Adrenal gland (tissue), 9 donors: ENCODE measurements at regions not wholly inside any gene's neighbourhood (a gene's known extent, or its start where the extent isn't known, plus 50 kb on each side); places are given as distances from the start of the nearest gene placed in this dataset.
"Not testable (repeated sequence)": the region's sequence is repeated elsewhere in the genome, so short reads cannot be mapped to it uniquely, and the experiment has no call there.

Experiments
- DNase-seq, 7 donors: peaks; one replicate each; pipeline ENCODE4 v3.0.0-alpha.2; 2019 to 2020
- H3K27ac ChIP-seq, 5 donors: fragments of 200-600 bp; sonication (generic) in 4 of 5; 1 replicate in 3 of 5; 2 replicates in 2 of 5; pipeline versions ENCODE4 v1.5.1 to v1.8.0; 2016 to 2020; ENCODE audit warnings: mild to moderate bottlenecking in 1 of 5
- H3K27me3 ChIP-seq: fragments of 200-600 bp; 2 replicates; pipeline ENCODE4 v1.8.0; 2021
- H3K36me3 ChIP-seq, 2 donors: fragments of 200-600 bp; replicated peaks in 1 of 2; 1 replicate in 1 of 2; 2 replicates in 1 of 2; pipeline versions ENCODE4 v1.5.1 to v1.8.0; 2018 to 2022
- H3K4me1 ChIP-seq, 2 donors: fragments of 200-600 bp; replicated peaks in 1 of 2; 1 replicate in 1 of 2; 2 replicates in 1 of 2; pipeline versions ENCODE4 v1.5.1 to v1.8.0; 2018 to 2021
- H3K4me3 ChIP-seq, 4 donors: fragments of 200-600 bp; sonication (generic) in 3 of 4; one replicate each; pipeline ENCODE4 v1.5.1; 2016 to 2018
- H3K9me3 ChIP-seq, 3 donors: fragments of 200-600 bp; sonication (generic) in 1 of 3; replicated peaks in 1 of 3; 1 replicate in 2 of 3; 2 replicates in 1 of 3; pipeline versions ENCODE4 v1.5.1 to v1.8.0; 2016 to 2021
- POLR2A ChIP-seq, 2 donors: fragments of 450-650 bp; IDR thresholded peaks; one replicate each; pipeline ENCODE4 v1.6.1; 2017; ENCODE audit warnings: antibody characterized with exemption in 2 of 2, mild to moderate bottlenecking in 2 of 2, moderate library complexity in 1 of 2
- WGBS, 4 donors: extraction: QIAGEN DNeasy Blood & Tissue Kit in 2 of 4; methylation state at CpG; one replicate each; pipeline versions ENCODE4 v1.1.5 to v1.1.7; 2013 to 2017; 5-methylcytosine and 5-hydroxymethylcytosine counted together
- intact Hi-C, 2 donors: fragments of 100-400 bp; cut with DNase I; formaldehyde crosslinking; loops; one replicate each; pipeline versions ENCODE4 v1.14.1 to v1.15.0; 2022 to 2023
- TF ChIP-seq, protein P1 (sequence below), 6 experiments: fragments of 450-650 bp in 4 of 6; fragments of 200-600 bp in 2 of 6; sonication (generic) in 1 of 6; IDR thresholded peaks; 1 replicate in 5 of 6; 2 replicates in 1 of 6; pipeline versions ENCODE4 v1.5.1 to v1.8.0; 2016 to 2021; ENCODE audit warnings: antibody characterized with exemption in 6 of 6, mild to moderate bottlenecking in 2 of 6, moderate library complexity in 1 of 6
- donor health status: healthy with polysubstance abuse.
- donor health status: Bipolar disorder and iron deficiency.
- donor health status: DM: yes; HTN: yes; CAD: no.
- donor health status: DM: no; HTN: no; CAD: no.
- donor health status: DM: no; HTN: no; CAD: no.

DNA sequence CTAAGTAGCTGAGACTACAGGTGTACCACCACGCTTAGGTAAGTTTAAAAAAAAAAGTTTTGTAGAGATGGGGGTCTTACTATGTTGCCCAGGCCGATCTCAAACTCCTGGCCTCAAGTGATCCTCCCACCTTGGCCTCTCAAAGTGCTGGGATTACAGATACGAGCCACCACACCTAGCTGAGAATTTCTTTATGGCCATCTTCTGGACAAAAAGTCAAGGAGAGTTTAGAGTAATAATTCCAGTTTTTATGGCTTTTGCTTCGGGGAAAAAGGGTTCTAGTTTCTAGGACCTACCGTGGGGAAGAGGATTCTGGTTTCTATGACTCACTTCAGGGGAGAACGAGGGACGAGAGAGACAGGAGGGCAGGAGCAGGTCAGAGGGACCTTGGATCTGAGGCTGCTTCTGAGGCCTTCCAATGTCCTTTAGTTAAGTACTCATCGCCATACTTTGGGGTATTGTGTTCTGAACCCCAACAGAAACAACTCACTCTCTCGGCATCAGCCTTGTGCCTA is 69.3 kb upstream of the IER3 start:
- H3K27ac ChIP-seq: peak overlapping the region in 4 of 5 donors; percentile 29 to 81 (median 55)
- no peaks in the 10 kb centered on the region for H3K9me3 ChIP-seq
- TF ChIP-seq POLR2A (IDR thresholded peaks at IDR 0.05): no peak
- TF ChIP-seq, protein P1, sequence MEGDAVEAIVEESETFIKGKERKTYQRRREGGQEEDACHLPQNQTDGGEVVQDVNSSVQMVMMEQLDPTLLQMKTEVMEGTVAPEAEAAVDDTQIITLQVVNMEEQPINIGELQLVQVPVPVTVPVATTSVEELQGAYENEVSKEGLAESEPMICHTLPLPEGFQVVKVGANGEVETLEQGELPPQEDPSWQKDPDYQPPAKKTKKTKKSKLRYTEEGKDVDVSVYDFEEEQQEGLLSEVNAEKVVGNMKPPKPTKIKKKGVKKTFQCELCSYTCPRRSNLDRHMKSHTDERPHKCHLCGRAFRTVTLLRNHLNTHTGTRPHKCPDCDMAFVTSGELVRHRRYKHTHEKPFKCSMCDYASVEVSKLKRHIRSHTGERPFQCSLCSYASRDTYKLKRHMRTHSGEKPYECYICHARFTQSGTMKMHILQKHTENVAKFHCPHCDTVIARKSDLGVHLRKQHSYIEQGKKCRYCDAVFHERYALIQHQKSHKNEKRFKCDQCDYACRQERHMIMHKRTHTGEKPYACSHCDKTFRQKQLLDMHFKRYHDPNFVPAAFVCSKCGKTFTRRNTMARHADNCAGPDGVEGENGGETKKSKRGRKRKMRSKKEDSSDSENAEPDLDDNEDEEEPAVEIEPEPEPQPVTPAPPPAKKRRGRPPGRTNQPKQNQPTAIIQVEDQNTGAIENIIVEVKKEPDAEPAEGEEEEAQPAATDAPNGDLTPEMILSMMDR (IDR thresholded peaks at IDR 0.05): no peak
- no peak overlapping the region for H3K4me3 ChIP-seq
- intact Hi-C loops: no loop called here
- peak in 2 of 7 donors; percentile 32 to 43 for DNase-seq
- no peaks in the 10 kb centered on the region for H3K27me3 ChIP-seq
- 61 to 68% (median 63%) methylated on average over 7 to 9 of the region's 9 CpGs for WGBS, 4 donors
- peaks cover 11 to 23% of the 10 kb centered on the region in 2 donors for H3K4me1 ChIP-seq
- no peaks in the 10 kb centered on the region for H3K36me3 ChIP-seq

DNA sequence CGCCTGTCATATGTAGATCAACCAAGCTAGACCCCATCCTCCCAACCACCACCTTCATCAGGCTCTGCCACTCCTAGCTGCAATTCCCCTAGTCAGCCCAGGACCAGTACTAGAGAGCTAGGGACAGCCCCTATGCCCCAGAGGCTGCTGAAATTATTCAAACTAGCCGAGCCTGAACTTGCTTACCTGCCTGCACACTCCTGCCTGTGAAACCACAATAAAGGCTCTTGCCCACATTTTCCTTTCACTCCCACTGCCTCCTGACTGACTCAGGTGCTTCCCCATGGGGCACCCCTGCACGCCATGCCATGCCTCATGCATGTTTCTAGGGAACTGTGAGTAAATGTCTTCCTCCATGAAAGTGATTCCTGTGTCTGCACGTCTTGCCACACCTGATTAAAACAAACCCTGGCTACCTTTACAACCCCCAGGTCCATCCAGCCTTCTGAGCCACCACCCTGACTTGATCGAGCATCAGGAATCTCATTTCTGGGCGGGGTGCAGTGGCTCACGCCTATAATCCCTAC is 66.5 kb upstream of the IER3 start:
- Histone ChIP-seq H3K36me3 (no peaks in the 10 kb centered on the region), H3K27ac (no peak overlapping the region), H3K27me3 (no peaks in the 10 kb centered on the region), H3K4me3 (no peak overlapping the region), H3K4me1 (peaks cover 11 to 23% of the 10 kb centered on the region in 2 donors), H3K9me3 (no peaks in the 10 kb centered on the region)
- 83 to 89% (median 86%) methylated on average over 7 of the region's 7 CpGs for WGBS, 4 donors
- TF ChIP-seq, protein P1 (IDR thresholded peaks at IDR 0.05): no peak
- TF ChIP-seq POLR2A (IDR thresholded peaks at IDR 0.05): no peak
- no peak for DNase-seq
- intact Hi-C loops: no loop called here

DNA sequence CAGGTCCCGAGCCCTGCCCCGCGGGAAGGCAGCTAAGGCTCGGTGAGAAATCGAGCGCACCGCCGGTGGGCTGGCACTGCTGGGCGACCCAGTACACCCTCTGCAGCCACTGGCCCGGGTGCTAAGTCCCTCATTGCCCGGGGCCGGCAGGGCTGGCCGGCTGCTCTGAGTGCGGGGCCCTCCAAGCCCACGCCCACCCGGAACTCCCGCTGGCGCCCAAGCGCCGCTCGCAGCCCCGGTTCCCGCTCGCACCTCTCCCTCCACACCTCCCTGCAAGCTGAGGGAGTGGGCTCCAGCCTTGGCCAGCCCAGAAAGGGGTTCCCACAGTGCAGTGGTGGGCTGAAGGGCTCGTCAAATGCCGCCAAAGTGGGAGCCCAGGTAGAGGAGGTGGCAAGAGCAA is 63.2 kb upstream of the IER3 start:
- H3K36me3 ChIP-seq, DNase-seq, H3K9me3 ChIP-seq, H3K4me3 ChIP-seq, H3K27me3 ChIP-seq, H3K27ac ChIP-seq, H3K4me1 ChIP-seq, intact Hi-C loops: not testable (repeated sequence)
- whole genome bisulfite sequencing, 4 donors: 85 to 96% (median 92%) methylated on average over 2 to 26 of the region's 26 CpGs

DNA sequence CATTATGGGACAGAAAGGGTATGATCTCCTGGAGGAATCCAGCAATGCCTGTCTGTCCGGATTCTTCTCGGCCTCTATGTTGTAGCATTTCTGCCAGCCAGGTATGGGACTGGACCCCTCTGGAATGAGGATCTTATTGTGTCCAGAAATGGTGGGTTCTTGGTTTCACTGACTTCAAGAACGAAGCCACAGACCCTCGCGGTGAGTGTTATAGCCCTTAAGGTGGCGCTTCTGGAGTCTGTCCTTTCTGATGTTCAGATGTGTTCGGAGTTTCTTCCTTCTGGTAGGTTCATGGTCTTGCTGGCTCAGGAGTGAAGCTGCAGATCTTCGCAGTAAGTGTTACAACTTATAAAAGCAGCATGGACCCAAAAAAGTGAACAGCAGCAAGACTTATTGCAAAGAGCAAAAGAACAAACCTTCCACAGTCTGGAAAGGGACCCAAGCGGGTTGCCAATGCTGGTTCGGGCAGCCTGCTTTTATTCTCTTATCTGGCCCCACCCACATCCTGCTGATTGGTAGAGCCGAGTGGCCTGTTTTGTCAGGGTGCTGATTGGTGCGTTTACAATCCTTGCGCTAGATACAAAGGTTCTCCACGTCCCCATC is 62.3 kb upstream of the IER3 start:
- no peak overlapping the region for H3K4me3 ChIP-seq
- H3K9me3 ChIP-seq: no peaks in the 10 kb centered on the region
- no peaks in the 10 kb centered on the region for H3K27me3 ChIP-seq
- 82 to 93% (median 87%) methylated on average over 14 of the region's 14 CpGs for WGBS, 4 donors
- intact Hi-C loops: no loop called here
- no peak for TF ChIP-seq POLR2A (IDR thresholded peaks at IDR 0.05)
- TF ChIP-seq, protein P1 (IDR thresholded peaks at IDR 0.05): no peak
- H3K27ac ChIP-seq: no peak overlapping the region
- H3K4me1 ChIP-seq: no peaks in the 10 kb centered on the region
- H3K36me3 ChIP-seq: no peaks in the 10 kb centered on the region
- no peak for DNase-seq

DNA sequence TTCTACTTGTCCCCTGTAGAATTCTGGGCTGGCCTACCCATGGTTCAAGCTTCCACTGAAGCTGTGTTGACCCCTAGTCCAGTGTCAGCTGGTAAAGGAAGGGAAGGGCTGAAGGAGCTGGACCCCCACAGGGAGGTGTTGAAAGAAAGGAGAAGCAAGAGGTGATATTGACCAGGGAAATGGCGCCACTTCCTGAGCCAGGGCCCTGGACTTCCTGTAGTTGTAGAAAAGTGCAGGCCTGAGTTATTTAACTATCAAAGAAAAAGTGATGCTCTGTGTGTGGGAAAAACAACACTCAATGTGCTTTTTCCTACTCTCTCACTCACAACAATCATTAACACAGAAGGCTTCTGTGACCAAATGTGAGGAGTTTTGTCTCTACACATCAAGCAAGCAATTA is 60.0 kb upstream of the IER3 start:
- Histone ChIP-seq H3K4me1 (no peaks in the 10 kb centered on the region), H3K36me3 (no peaks in the 10 kb centered on the region), H3K27ac (no peak overlapping the region), H3K27me3 (no peaks in the 10 kb centered on the region), H3K9me3 (no peaks in the 10 kb centered on the region), H3K4me3 (no peak overlapping the region)
- no peak for DNase-seq
- intact Hi-C loops: no loop called here
- 95 to 100% (median 100%) methylated on average over 1 of the region's 1 CpG for WGBS, 4 donors
- TF ChIP-seq POLR2A (IDR thresholded peaks at IDR 0.05): no peak
- TF ChIP-seq, protein P1 (IDR thresholded peaks at IDR 0.05): no peak
